ENCODE measurements at regions not wholly inside any gene's neighbourhood (a gene's known extent, or its start where the extent isn't known, plus 50 kb on each side); places are given as distances from the start of the nearest gene placed in this dataset.

GRCh38 chr6:82584856-82585255, 221.2 kb downstream of the TPBG start:
- Mint-ChIP-seq H3K4me3 (no peak overlapping the region), H3K9me3 (no peaks in the 10 kb centered on the region), H3K36me3 (ENCODE audit: low read depth) (no peaks in the 10 kb centered on the region), H3K27me3 (ENCODE audit: low read depth) (no peaks in the 10 kb centered on the region), H3K4me1 (peaks cover 8% of the 10 kb centered on the region), H3K27ac (ENCODE audit: unreplicated experiment) (no peak overlapping the region)
- no peak for DNase-seq (ENCODE audit: low read depth, low spot score)
- no peak for TF ChIP-seq CTCF (conservative IDR thresholded peaks at IDR 0.05)

DNA sequence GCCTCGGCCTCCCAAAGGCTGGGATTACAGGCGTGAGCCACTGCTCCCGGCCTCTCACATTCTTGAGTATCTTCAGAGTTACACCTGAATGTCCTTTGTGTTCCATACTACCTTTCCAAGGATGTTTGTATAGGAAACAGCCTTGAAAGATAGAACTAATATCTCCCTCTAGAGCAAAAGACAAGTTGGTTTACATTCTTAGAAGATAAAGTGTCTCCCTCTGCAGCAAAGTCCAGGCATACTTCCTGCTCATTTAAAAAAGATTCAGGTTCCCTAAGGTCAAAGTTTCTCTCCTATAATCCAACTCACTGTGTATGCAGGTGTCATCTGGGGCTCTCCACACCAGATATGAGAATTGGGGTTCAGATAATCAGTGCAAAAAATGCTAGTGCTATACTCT, 224.4 kb downstream of the TPBG start:
- H3K27ac Mint-ChIP-seq (ENCODE audit: unreplicated experiment), result no peak overlapping the region
- H3K4me3 Mint-ChIP-seq, result no peak overlapping the region

DNA sequence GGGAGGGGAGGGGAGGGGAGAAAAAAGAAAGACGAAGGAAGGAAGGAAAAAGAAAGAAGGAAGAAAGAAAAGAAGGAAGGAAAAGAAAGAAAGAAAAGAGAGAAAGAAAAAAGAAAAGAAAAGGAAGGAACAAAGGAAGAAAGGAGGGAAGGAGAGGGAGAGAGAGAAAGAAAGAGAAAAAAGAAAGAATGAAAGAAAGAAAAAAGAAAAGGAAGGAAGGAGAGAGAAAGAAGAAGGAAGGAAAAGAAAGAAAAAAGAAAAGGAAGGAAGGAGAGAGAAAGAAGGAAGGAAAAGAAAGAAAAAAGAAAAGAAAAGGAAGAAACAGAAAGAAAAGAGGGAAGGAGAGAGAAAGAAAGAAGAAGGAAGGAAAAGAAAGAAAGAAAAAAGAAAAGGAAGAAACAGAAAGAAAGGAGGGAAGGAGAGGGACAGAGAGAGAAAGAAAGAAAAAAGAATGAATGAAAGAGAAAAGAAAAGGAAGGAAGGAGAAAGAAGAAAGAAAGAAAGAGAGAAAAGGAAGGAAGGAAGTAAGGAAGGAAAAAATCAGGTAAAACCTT, 225.3 kb downstream of the TPBG start:
- DNase-seq (ENCODE audit: low read depth, low spot score), result no peak
- H3K4me3 Mint-ChIP-seq, result no peak overlapping the region
- H3K27ac Mint-ChIP-seq (ENCODE audit: unreplicated experiment), result no peak overlapping the region
- TF ChIP-seq CTCF (conservative IDR thresholded peaks at IDR 0.05), result no peak
- no peaks in the 10 kb centered on the region for H3K27me3 Mint-ChIP-seq (ENCODE audit: low read depth)
- H3K9me3 Mint-ChIP-seq, result no peaks in the 10 kb centered on the region
- peaks cover 19% of the 10 kb centered on the region for H3K4me1 Mint-ChIP-seq
- no peaks in the 10 kb centered on the region for H3K36me3 Mint-ChIP-seq (ENCODE audit: low read depth)

More for the DNA sequence above, 224.4 kb downstream of the TPBG start:
- no peaks in the 10 kb centered on the region for H3K27me3 Mint-ChIP-seq (ENCODE audit: low read depth)
- TF ChIP-seq CTCF (conservative IDR thresholded peaks at IDR 0.05), result no peak
- DNase-seq (ENCODE audit: low read depth, low spot score), result no peak
- H3K36me3 Mint-ChIP-seq (ENCODE audit: low read depth), result no peaks in the 10 kb centered on the region
- no peaks in the 10 kb centered on the region for H3K9me3 Mint-ChIP-seq
- H3K4me1 Mint-ChIP-seq, result peaks cover 19% of the 10 kb centered on the region

GRCh38 chr6:82589509-82590206, 226.0 kb downstream of the TPBG start:
- no peak overlapping the region for H3K27ac Mint-ChIP-seq (ENCODE audit: unreplicated experiment)
- H3K36me3 Mint-ChIP-seq (ENCODE audit: low read depth), result no peaks in the 10 kb centered on the region
- no peaks in the 10 kb centered on the region for H3K9me3 Mint-ChIP-seq
- no peak for DNase-seq (ENCODE audit: low read depth, low spot score)
- peaks cover 19% of the 10 kb centered on the region for H3K4me1 Mint-ChIP-seq
- peak; percentile 26 for TF ChIP-seq CTCF (conservative IDR thresholded peaks at IDR 0.05)
- no peak overlapping the region for H3K4me3 Mint-ChIP-seq
- no peaks in the 10 kb centered on the region for H3K27me3 Mint-ChIP-seq (ENCODE audit: low read depth)

DNA sequence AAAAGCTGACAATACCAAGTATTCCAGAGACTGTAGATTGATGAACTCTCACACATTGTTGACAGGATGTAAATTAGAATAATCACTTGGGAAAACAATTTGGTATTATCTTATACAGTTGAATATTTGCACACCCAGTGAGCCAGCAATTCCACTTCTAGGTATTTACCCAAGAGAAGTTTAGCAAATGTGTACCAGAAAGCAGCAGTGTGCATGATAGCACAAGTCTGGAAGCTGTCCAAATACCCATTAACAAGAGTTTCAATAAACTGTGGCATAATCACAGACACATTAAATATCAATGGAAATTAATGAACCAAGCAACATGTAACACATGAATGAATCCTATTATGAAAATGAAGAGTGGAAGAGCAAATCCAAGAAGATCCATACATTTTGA, 233.6 kb downstream of the TPBG start:
- no peak for DNase-seq (ENCODE audit: low read depth, low spot score)
- Mint-ChIP-seq H3K9me3 (peaks cover 3% of the 10 kb centered on the region), H3K27me3 (ENCODE audit: low read depth) (peaks cover 2% of the 10 kb centered on the region), H3K36me3 (ENCODE audit: low read depth) (no peaks in the 10 kb centered on the region), H3K4me3 (no peak overlapping the region), H3K27ac (ENCODE audit: unreplicated experiment) (no peak overlapping the region), H3K4me1 (no peaks in the 10 kb centered on the region)
- TF ChIP-seq CTCF (conservative IDR thresholded peaks at IDR 0.05), result no peak

Data from neural crest cell (in vitro differentiated cells).